SW480 (cell line): ENCODE measurements at regions not wholly inside any gene's neighbourhood (a gene's known extent, or its start where the extent isn't known, plus 50 kb on each side); places are given as distances from the start of the nearest gene placed in this dataset.
"Not testable (repeated sequence)": the region's sequence is repeated elsewhere in the genome, so short reads cannot be mapped to it uniquely, and the experiment has no call there.

Experiments used
- DNase-seq: peaks from one replicate; pipeline ENCODE4 v3.0.0-alpha.2; 2016; ENCODE audit warnings: low spot score

GRCh38 chr5:122515210-122515609 is 203.2 kb downstream of the SNCAIP start:
- DNase-seq = not testable (repeated sequence)

- DNase-seq = peak; percentile 85
These were observed 203.8 kb downstream of the SNCAIP start for GRCh38 chr5:122515709-122516431.

GRCh38 chr5:122516432-122516743 is 204.4 kb downstream of the SNCAIP start:
- no peak for DNase-seq

GRCh38 chr5:122517091-122517490 is 205.1 kb downstream of the SNCAIP start:
- no peak for DNase-seq

- no peak for DNase-seq
These were observed 211.7 kb downstream of the SNCAIP start for GRCh38 chr5:122523776-122524175.

- no peak for DNase-seq
These were observed 215.5 kb downstream of the SNCAIP start for GRCh38 chr5:122527547-122527946.

- DNase-seq = no peak
These were observed 220.0 kb downstream of the SNCAIP start for GRCh38 chr5:122532035-122532434.

- DNase-seq = no peak
These were observed 221.8 kb downstream of the SNCAIP start for GRCh38 chr5:122533825-122534224.

GRCh38 chr5:122534829-122535228 is 222.8 kb downstream of the SNCAIP start:
- no peak for DNase-seq

GRCh38 chr5:122541388-122541787 is 229.4 kb downstream of the SNCAIP start:
- DNase-seq = no peak

- DNase-seq = no peak
These were observed 228.9 kb upstream of the SNX2 start for GRCh38 chr5:122545986-122546385.

GRCh38 chr5:122547219-122547618 is 227.7 kb upstream of the SNX2 start:
- DNase-seq = no peak

- no peak for DNase-seq
These were observed 227.2 kb upstream of the SNX2 start for GRCh38 chr5:122547669-122548068.

- no peak for DNase-seq
These were observed 215.2 kb upstream of the SNX2 start for GRCh38 chr5:122559676-122560075.

GRCh38 chr5:122561209-122561608 is 213.7 kb upstream of the SNX2 start:
- no peak for DNase-seq

GRCh38 chr5:122565331-122565730 is 209.5 kb upstream of the SNX2 start:
- no peak for DNase-seq

GRCh38 chr5:122576256-122577016 is 198.4 kb upstream of the SNX2 start:
- DNase-seq = no peak

- no peak for DNase-seq
These were observed 193.3 kb upstream of the SNX2 start for GRCh38 chr5:122581629-122582028.

- DNase-seq = no peak
These were observed 190.2 kb upstream of the SNX2 start for GRCh38 chr5:122584411-122585300.

GRCh38 chr5:122585371-122585770 is 189.5 kb upstream of the SNX2 start:
- DNase-seq = no peak

GRCh38 chr5:122586351-122586750 is 188.5 kb upstream of the SNX2 start:
- no peak for DNase-seq

- no peak for DNase-seq
These were observed 183.1 kb upstream of the SNX2 start for GRCh38 chr5:122591828-122592227.

GRCh38 chr5:122599000-122599399 is 175.9 kb upstream of the SNX2 start:
- DNase-seq = no peak
